ENCODE measurements at regions not wholly inside any gene's neighbourhood (a gene's known extent, or its start where the extent isn't known, plus 50 kb on each side); places are given as distances from the start of the nearest gene placed in this dataset.

DNA sequence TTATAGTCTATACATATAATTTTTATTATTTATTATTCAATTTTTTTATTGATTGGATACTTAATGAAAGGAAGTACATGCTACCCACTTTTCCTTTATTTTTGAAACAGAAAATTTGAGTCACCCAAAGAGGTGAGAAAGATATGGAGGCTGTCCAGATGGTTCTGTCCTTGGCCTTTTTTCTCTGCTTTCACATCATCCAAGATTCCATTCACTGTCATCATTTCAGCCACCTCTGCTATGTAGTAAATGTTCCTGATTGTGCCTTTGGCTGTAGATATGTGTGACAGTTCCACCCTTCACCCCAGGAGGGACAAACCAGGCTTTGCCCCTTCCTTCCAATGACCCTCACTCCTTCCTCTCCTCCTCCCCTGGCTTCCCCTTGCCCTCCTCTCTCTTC is 675.7 kb upstream of the ID2 start:
- no peaks in the 10 kb centered on the region for H3K27me3 Mint-ChIP-seq (ENCODE audit: unreplicated experiment)
- no peak overlapping the region for H3K4me3 Mint-ChIP-seq (ENCODE audit: unreplicated experiment)
- H3K9me3 Mint-ChIP-seq (ENCODE audit: unreplicated experiment): no peaks in the 10 kb centered on the region
- TF ChIP-seq, protein P1, sequence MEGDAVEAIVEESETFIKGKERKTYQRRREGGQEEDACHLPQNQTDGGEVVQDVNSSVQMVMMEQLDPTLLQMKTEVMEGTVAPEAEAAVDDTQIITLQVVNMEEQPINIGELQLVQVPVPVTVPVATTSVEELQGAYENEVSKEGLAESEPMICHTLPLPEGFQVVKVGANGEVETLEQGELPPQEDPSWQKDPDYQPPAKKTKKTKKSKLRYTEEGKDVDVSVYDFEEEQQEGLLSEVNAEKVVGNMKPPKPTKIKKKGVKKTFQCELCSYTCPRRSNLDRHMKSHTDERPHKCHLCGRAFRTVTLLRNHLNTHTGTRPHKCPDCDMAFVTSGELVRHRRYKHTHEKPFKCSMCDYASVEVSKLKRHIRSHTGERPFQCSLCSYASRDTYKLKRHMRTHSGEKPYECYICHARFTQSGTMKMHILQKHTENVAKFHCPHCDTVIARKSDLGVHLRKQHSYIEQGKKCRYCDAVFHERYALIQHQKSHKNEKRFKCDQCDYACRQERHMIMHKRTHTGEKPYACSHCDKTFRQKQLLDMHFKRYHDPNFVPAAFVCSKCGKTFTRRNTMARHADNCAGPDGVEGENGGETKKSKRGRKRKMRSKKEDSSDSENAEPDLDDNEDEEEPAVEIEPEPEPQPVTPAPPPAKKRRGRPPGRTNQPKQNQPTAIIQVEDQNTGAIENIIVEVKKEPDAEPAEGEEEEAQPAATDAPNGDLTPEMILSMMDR (IDR thresholded peaks at IDR 0.05): no peak
- H3K4me1 Mint-ChIP-seq (ENCODE audit: unreplicated experiment): peaks cover 17% of the 10 kb centered on the region
- DNase-seq (ENCODE audit: extremely low spot score, unreplicated experiment): no peak
- H3K27ac Mint-ChIP-seq (ENCODE audit: unreplicated experiment): no peak overlapping the region
- no peaks in the 10 kb centered on the region for H3K36me3 Mint-ChIP-seq (ENCODE audit: unreplicated experiment)

DNA sequence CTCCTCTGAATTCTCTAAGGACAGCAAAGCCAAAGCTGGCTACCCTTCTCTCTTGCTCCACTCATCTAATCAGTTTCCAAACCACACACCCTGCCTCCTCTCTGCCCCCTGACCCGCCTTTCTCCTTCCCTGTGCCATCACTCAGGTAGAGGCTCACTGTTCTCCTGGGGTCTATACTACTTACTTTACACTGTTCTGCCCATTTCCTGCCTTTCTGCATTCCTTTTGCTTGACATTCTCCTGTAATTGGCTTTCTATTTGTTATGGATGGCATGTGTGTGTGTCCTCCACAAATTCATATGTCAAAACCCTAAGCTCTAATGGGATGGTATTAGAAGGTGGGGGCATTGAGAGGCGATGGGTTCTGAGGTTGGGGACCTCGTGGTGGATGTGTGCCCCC is 675.2 kb upstream of the ID2 start:
- TF ChIP-seq, protein P1 (IDR thresholded peaks at IDR 0.05): no peak
- DNase-seq (ENCODE audit: extremely low spot score, unreplicated experiment): peak; percentile 21
- Mint-ChIP-seq H3K4me1 (ENCODE audit: unreplicated experiment) (peaks cover 17% of the 10 kb centered on the region), H3K27ac (ENCODE audit: unreplicated experiment) (no peak overlapping the region), H3K9me3 (ENCODE audit: unreplicated experiment) (no peaks in the 10 kb centered on the region), H3K27me3 (ENCODE audit: unreplicated experiment) (no peaks in the 10 kb centered on the region), H3K4me3 (ENCODE audit: unreplicated experiment) (no peak overlapping the region), H3K36me3 (ENCODE audit: unreplicated experiment) (no peaks in the 10 kb centered on the region)

DNA sequence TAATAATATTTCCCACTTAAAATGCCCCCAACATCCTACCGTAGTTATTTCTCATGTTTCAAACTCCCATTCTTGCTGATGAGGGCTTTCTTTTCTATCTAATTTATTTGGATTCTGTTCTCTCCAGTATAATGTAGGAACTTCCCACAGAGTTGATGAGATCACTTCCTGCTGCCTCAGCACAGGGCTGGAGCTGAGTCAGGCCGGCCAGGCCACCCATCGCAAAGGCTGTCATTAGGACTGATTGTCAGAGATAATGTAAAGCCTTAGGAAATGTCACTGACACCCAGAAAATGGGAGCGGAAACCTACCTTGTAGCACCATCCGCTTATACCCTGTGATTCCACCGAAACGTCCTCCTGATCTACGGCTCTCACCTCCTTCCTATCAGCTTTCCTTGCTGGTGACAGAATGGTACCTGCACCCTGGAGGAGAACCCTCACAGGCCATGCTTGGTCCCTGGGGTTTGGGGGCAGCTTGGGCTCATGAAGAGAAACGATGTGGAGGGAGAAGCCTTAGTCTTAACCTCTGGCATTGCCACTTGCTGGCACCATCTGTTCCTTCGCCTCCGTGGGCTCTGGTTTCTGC is 672.8 kb upstream of the ID2 start:
- TF ChIP-seq, protein P1 (IDR thresholded peaks at IDR 0.05): no peak
- peak; percentile 38 for DNase-seq (ENCODE audit: extremely low spot score, unreplicated experiment)
- H3K36me3 Mint-ChIP-seq (ENCODE audit: unreplicated experiment): no peaks in the 10 kb centered on the region
- H3K9me3 Mint-ChIP-seq (ENCODE audit: unreplicated experiment): no peaks in the 10 kb centered on the region
- H3K27ac Mint-ChIP-seq (ENCODE audit: unreplicated experiment): no peak overlapping the region
- H3K27me3 Mint-ChIP-seq (ENCODE audit: unreplicated experiment): no peaks in the 10 kb centered on the region
- peaks cover 7% of the 10 kb centered on the region for H3K4me1 Mint-ChIP-seq (ENCODE audit: unreplicated experiment)
- H3K4me3 Mint-ChIP-seq (ENCODE audit: unreplicated experiment): no peak overlapping the region

DNA sequence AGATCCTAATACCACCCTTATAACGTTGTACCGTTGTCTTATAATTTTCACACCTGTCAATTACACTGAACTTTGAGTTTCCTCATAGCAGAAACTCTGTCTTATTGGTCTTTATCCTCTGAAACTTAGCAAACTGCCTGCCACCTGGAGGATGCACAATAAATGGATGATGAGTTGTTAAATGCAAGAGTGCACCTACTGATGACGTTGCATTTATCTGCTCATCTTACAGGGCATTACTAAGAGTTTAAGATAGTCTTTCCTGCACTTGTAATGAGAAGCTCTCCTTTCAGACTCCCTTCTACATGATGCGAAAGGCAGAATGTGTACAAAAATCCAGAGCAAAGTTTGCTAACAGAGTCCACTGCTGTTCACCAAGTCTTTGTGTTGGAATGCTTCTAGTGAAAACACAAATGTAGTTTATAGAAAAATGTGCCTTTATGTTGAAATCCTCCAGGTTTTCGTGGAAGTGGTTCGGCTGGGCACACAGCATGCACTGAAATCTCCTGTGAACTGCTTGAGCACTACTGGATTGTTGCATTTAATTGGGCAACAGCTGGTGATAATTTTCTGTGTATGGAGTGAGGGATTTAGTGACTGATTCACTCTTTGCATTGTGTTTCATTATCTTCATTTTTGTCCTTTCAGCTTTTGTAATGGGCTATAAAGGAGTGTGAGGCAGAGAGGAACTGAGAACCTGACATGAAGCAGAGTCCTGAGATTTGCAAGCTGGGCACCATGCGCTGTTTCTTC is 665.8 kb upstream of the ID2 start:
- Mint-ChIP-seq H3K9me3 (ENCODE audit: unreplicated experiment) (no peaks in the 10 kb centered on the region), H3K4me1 (ENCODE audit: unreplicated experiment) (no peaks in the 10 kb centered on the region)
- DNase-seq (ENCODE audit: extremely low spot score, unreplicated experiment): no peak

DNA sequence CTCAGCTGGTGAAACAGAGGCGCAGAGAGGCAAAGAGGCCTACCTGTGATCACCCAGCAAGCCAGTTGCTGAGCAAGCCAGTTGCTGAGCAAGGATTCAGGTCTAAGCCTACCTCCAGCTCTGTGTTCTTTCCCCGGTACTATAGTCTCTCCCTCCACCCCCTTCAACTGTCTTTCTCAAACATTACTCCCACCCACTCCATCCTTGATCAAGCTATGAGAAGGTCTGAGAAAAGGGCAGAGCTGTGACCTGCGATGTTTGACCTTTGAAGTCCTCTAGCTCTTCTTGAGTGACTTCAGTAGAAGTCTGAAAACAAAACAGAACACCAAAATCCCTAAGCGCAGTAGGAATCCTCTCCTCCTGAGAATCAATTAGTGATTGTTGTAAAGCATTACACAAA is 665.2 kb upstream of the ID2 start:
- peaks cover 2% of the 10 kb centered on the region for H3K4me1 Mint-ChIP-seq (ENCODE audit: unreplicated experiment)
- no peak overlapping the region for H3K27ac Mint-ChIP-seq (ENCODE audit: unreplicated experiment)
- no peaks in the 10 kb centered on the region for H3K36me3 Mint-ChIP-seq (ENCODE audit: unreplicated experiment)
- no peak overlapping the region for H3K4me3 Mint-ChIP-seq (ENCODE audit: unreplicated experiment)
- no peaks in the 10 kb centered on the region for H3K9me3 Mint-ChIP-seq (ENCODE audit: unreplicated experiment)
- TF ChIP-seq, protein P1 (IDR thresholded peaks at IDR 0.05): no peak
- DNase-seq (ENCODE audit: extremely low spot score, unreplicated experiment): peak; percentile 25
- no peaks in the 10 kb centered on the region for H3K27me3 Mint-ChIP-seq (ENCODE audit: unreplicated experiment)

More for the DNA sequence above, 665.8 kb upstream of the ID2 start:
- Mint-ChIP-seq H3K36me3 (ENCODE audit: unreplicated experiment) (no peaks in the 10 kb centered on the region), H3K27me3 (ENCODE audit: unreplicated experiment) (no peaks in the 10 kb centered on the region), H3K4me3 (ENCODE audit: unreplicated experiment) (no peak overlapping the region), H3K27ac (ENCODE audit: unreplicated experiment) (no peak overlapping the region)
- TF ChIP-seq, protein P1 (IDR thresholded peaks at IDR 0.05): no peak
